ENCODE measurements at regions not wholly inside any gene's neighbourhood (a gene's known extent, or its start where the extent isn't known, plus 50 kb on each side); places are given as distances from the start of the nearest gene placed in this dataset.

GRCh38 chr3:44012160-44012899 lies 229.4 kb upstream of the TOPAZ1 start:
- H3K36me3 Mint-ChIP-seq: peaks cover 9% of the 10 kb centered on the region
- no peak overlapping the region for H3K4me3 Mint-ChIP-seq
- no peak for ATAC-seq
- no peak overlapping the region for H3K27ac Mint-ChIP-seq
- H3K9me3 Mint-ChIP-seq: no peaks in the 10 kb centered on the region
- peaks cover 20% of the 10 kb centered on the region for H3K27me3 Mint-ChIP-seq
- H3K4me1 Mint-ChIP-seq: no peaks in the 10 kb centered on the region

DNA sequence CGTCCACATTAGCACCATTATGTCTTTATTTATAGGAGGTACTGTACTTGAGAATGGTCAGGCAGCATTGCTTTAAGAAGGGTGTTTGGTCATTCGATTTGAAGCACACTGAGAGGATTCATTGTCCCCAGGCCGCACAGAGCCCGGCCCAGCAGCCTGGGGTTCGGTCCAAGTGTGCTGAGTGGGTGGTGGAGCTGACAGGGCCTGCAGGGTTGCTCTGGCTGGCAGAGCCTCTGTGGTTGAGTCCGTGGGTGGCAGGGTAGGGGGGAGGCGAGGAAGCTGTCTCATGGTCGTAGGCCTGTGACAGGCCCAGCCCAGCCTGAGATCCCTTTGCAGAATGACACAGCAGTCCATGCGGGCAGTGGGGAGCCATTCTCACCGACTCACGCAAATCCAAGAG lies 227.7 kb upstream of the TOPAZ1 start:
- Mint-ChIP-seq H3K27me3 (peaks cover 13% of the 10 kb centered on the region), H3K9me3 (no peaks in the 10 kb centered on the region), H3K4me1 (no peaks in the 10 kb centered on the region), H3K27ac (no peak overlapping the region), H3K4me3 (no peak overlapping the region), H3K36me3 (peaks cover 9% of the 10 kb centered on the region)
- no peak for ATAC-seq

DNA sequence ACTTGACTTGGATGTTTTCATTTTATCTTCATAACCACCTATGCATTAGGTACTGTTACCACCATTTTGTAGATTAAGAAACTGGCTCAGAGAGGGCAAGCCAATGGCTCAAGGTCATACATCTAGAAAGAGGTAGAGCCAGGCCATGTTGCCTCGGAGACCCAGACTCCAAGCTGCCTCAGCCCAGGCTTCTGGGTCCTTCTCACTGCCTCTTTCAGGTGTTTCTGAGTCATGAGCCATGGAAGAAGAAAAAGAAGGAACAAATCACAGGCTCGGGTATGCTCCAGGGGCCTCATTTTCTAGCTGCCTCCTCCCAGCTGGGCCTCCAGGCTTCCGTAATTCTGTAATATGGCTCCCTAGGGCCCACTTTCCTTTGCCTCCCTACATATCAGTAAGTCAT lies 226.5 kb upstream of the TOPAZ1 start:
- no peak for ATAC-seq
- Mint-ChIP-seq H3K27ac (no peak overlapping the region), H3K36me3 (peaks cover 9% of the 10 kb centered on the region), H3K27me3 (peaks cover 10% of the 10 kb centered on the region), H3K4me1 (no peaks in the 10 kb centered on the region), H3K4me3 (no peak overlapping the region), H3K9me3 (no peaks in the 10 kb centered on the region)

DNA sequence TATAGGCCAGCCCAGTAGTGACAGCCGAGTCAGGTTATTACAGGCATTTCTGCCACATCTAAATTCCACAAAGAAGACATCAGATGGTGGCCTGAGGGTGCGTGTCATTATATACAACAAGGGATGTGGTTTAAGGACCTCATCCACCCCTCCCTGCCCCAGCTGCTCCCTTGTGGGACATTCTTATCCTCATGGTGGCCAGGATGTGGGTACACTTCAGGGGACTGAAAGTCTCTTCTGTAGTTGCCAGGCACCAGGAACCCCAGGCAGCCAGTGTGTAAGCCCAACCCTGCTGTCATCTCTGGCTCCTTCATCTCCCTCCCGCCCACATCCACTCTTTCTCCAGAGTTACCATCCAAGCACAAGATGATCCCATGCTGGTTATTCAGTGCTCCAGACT lies 224.9 kb upstream of the TOPAZ1 start:
- no peak overlapping the region for H3K27ac Mint-ChIP-seq
- no peaks in the 10 kb centered on the region for H3K9me3 Mint-ChIP-seq
- peaks cover 6% of the 10 kb centered on the region for H3K4me1 Mint-ChIP-seq
- peaks cover 18% of the 10 kb centered on the region for H3K27me3 Mint-ChIP-seq
- no peak for ATAC-seq
- peaks cover 4% of the 10 kb centered on the region for H3K36me3 Mint-ChIP-seq
- no peak overlapping the region for H3K4me3 Mint-ChIP-seq

GRCh38 chr3:44018926-44019325 lies 222.8 kb upstream of the TOPAZ1 start:
- Mint-ChIP-seq H3K36me3 (no peaks in the 10 kb centered on the region), H3K27ac (no peak overlapping the region), H3K27me3 (peaks cover 18% of the 10 kb centered on the region), H3K9me3 (no peaks in the 10 kb centered on the region), H3K4me1 (peaks cover 13% of the 10 kb centered on the region), H3K4me3 (no peak overlapping the region)
- no peak for ATAC-seq

- Mint-ChIP-seq H3K36me3 (no peaks in the 10 kb centered on the region), H3K4me3 (no peak overlapping the region), H3K4me1 (peaks cover 13% of the 10 kb centered on the region), H3K27ac (no peak overlapping the region), H3K9me3 (no peaks in the 10 kb centered on the region), H3K27me3 (peaks cover 18% of the 10 kb centered on the region)
- ATAC-seq: no peak
Measured at GRCh38 chr3:44019736-44020135, 221.9 kb upstream of the TOPAZ1 start.

DNA sequence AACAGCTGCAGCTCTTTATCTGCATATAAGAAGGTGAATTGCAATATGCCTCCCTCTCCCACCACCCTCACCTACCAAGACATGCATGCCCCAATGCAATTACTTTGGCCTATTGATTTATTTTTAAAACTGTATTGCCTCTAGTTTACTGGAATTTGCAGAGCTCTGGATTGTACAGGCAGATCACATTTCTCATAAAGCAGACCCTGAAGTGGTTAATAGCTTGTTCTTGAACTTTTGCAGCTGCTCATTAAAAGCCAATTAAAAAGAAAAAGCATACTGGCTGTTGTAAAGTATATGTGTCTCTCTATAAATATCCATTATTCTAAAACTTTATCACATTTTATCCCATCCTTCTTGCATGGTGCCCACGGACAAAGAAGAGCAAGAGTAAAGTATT lies 221.5 kb upstream of the TOPAZ1 start:
- Mint-ChIP-seq H3K9me3 (no peaks in the 10 kb centered on the region), H3K36me3 (no peaks in the 10 kb centered on the region), H3K4me3 (no peak overlapping the region), H3K27ac (no peak overlapping the region), H3K4me1 (peaks cover 13% of the 10 kb centered on the region), H3K27me3 (peaks cover 18% of the 10 kb centered on the region)
- no peak for ATAC-seq

DNA sequence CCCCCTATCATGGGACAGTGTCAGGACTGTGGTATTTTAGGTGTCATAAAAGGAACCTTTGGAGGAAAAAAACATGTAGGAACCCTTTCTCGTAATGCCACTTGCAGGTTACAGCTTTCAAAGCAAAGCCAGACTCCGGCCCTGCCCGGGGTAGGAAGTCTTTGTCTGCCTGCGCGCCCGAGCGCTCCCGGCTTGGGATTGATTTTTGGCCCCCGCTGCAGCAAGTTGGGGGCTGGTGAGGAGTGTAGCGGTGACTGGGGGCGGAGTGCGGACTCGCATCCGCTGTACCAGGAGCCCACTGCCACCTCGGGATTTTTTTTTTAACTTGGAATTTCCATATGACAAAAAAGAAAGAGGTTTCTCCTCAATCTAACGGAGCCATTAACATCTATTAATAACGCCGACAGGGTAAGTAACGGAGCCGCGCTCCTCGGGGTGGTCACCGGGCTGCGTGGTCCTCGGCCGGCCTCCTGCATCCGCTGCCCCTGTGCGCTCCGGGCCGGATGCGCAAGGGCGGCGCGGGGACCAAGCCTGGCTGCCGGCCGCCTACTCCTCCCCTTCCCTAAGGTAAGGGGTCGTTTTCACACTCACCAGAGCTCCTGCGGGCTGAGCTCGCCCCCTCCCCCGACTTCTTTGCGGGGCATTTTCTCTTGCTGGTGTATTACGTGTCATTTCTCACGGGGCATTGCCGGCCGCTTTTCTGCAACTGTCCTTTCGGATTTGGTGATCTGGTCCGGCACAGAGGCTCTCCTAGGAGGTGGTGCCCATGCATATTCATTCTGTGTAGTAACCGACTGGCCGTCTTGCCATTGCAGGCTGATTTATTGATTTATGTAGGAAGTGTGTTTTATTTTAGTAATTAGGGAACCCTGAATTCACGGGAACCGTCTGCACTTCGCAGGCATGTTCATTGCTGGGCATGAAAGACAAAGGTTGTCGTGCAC lies 219.8 kb upstream of the TOPAZ1 start:
- ATAC-seq: no peak
- peaks cover 13% of the 10 kb centered on the region for H3K4me1 Mint-ChIP-seq
- H3K27ac Mint-ChIP-seq: no peak overlapping the region
- peak overlapping the region; percentile 80 for H3K4me3 Mint-ChIP-seq
- H3K36me3 Mint-ChIP-seq: no peaks in the 10 kb centered on the region
- peaks cover 18% of the 10 kb centered on the region for H3K27me3 Mint-ChIP-seq
- no peaks in the 10 kb centered on the region for H3K9me3 Mint-ChIP-seq

GRCh38 chr3:44023961-44024593 lies 217.6 kb upstream of the TOPAZ1 start:
- no peaks in the 10 kb centered on the region for H3K9me3 Mint-ChIP-seq
- no peaks in the 10 kb centered on the region for H3K36me3 Mint-ChIP-seq
- peaks cover 18% of the 10 kb centered on the region for H3K27me3 Mint-ChIP-seq
- no peak overlapping the region for H3K4me3 Mint-ChIP-seq
- no peak for ATAC-seq
- H3K27ac Mint-ChIP-seq: no peak overlapping the region
- H3K4me1 Mint-ChIP-seq: peaks cover 13% of the 10 kb centered on the region

- H3K4me3 Mint-ChIP-seq: no peak overlapping the region
- no peaks in the 10 kb centered on the region for H3K36me3 Mint-ChIP-seq
- peaks cover 13% of the 10 kb centered on the region for H3K27me3 Mint-ChIP-seq
- no peak for ATAC-seq
- no peaks in the 10 kb centered on the region for H3K9me3 Mint-ChIP-seq
- H3K27ac Mint-ChIP-seq: no peak overlapping the region
- H3K4me1 Mint-ChIP-seq: peaks cover 22% of the 10 kb centered on the region
Measured at GRCh38 chr3:44026220-44026865, 215.3 kb upstream of the TOPAZ1 start.

DNA sequence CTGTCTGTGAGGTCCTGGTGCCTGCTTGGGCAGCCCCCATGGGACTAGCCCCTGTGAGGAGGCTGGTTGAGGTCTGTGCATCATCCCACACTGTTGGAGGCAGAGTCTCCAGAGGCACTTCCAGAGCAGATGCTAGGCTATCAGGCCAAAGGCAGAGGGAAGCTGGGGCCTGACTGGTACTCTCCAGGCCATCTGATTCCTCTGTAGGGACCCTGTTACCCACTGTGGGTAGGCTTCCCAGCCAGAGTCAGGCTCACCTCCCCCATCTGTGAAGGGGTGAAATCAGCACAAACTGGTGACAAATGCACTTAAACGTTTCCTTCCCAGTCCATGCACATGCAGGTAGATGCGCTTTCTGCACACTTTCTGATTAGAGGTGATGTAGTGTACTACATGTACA lies 212.6 kb upstream of the TOPAZ1 start:
- no peak overlapping the region for H3K27ac Mint-ChIP-seq
- H3K4me1 Mint-ChIP-seq: peaks cover 17% of the 10 kb centered on the region
- ATAC-seq: no peak
- no peaks in the 10 kb centered on the region for H3K36me3 Mint-ChIP-seq
- no peaks in the 10 kb centered on the region for H3K27me3 Mint-ChIP-seq
- H3K4me3 Mint-ChIP-seq: no peak overlapping the region
- no peaks in the 10 kb centered on the region for H3K9me3 Mint-ChIP-seq

- H3K4me1 Mint-ChIP-seq: peaks cover 17% of the 10 kb centered on the region
- H3K27me3 Mint-ChIP-seq: no peaks in the 10 kb centered on the region
- no peak for ATAC-seq
- no peaks in the 10 kb centered on the region for H3K36me3 Mint-ChIP-seq
- no peak overlapping the region for H3K27ac Mint-ChIP-seq
- H3K4me3 Mint-ChIP-seq: no peak overlapping the region
- no peaks in the 10 kb centered on the region for H3K9me3 Mint-ChIP-seq
Measured at GRCh38 chr3:44030285-44030684, 211.4 kb upstream of the TOPAZ1 start.

DNA sequence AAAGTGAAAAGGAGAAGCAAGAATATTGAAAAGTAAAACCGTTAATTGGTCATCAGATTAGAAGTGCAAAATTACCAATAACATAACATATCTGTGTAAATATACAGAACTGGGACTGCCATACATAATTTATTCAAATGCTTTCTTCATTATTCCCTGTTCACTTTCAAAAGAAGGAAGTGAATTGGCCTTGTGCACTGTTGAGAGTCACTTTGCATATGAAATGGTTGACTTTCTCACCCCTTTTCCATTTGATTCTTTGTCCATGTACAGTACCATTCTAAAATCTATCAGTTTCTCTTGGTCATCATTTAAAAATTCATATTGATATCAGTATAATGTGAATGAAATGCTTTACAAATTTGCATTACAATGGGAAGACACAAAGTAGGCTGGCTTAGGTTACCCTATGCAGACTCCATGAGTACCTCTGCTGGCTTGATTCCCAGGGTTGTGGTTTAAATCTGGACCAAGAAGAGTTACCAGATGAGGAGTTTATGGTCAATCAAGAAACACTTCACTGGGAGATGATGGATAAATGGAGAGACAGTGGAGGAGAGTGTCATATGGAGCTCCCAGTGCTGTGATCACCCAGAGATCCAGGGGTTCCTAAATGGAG lies 210.9 kb upstream of the TOPAZ1 start:
- H3K36me3 Mint-ChIP-seq: no peaks in the 10 kb centered on the region
- H3K9me3 Mint-ChIP-seq: no peaks in the 10 kb centered on the region
- H3K4me3 Mint-ChIP-seq: no peak overlapping the region
- H3K4me1 Mint-ChIP-seq: peaks cover 17% of the 10 kb centered on the region
- H3K27ac Mint-ChIP-seq: peak overlapping the region; percentile 25
- no peaks in the 10 kb centered on the region for H3K27me3 Mint-ChIP-seq
- no peak for ATAC-seq

DNA sequence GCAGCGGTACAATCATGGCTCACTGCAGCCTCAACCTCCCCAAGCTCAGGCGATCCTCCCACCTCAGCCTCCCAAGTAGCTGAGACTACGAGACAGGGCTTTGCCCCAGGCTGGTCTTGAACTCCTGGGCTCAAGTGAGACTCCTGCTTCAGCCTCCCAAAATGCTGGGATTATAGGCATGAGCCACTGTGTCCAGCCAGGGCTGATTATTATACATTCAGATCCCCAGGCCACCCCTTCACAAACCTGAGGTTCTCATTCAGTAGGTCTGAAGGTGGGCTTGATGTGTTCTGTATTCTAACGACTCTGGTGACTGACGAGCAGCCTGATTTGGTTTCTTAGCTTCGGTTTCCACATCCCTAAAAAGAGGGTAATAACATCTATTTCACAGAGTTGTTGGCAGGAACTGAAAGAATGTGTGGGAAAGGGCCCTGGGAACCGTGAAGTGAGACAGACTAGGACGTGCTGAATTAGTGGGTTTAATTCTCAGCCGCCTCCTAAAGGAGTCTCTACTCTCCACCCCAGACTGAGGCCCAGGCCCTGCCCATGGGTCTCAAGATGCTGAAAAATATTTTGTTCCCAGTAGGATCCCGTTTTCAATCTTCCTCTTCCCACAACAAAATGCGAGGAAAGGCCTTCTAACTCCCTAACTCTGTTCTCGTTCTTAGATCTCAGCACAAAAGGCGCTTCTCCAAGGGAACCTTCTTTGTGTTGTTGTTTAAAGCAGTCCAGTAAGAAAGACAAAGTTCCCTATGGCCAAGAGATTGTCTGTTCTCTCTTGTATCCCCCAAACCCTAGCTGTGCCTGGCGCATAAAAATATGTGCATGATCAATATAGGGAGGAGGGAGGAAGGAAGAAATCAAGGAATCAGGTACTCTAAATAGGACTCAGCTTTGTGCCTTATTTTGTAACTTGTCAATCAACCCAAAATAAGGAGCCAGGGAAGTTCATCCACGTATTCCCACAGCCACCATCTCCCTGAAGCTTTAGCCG lies 210.0 kb upstream of the TOPAZ1 start:
- ATAC-seq: peak; percentile 55
- H3K36me3 Mint-ChIP-seq: no peaks in the 10 kb centered on the region
- no peak overlapping the region for H3K4me3 Mint-ChIP-seq
- no peaks in the 10 kb centered on the region for H3K27me3 Mint-ChIP-seq
- H3K27ac Mint-ChIP-seq: peak overlapping the region; percentile 25
- no peaks in the 10 kb centered on the region for H3K9me3 Mint-ChIP-seq
- peaks cover 19% of the 10 kb centered on the region for H3K4me1 Mint-ChIP-seq
